PC-9 (cell line): ENCODE measurements at regions not wholly inside any gene's neighbourhood (a gene's known extent, or its start where the extent isn't known, plus 50 kb on each side); places are given as distances from the start of the nearest gene placed in this dataset.

Experiments used
- BruUV-seq: library from RNA; stranded (reverse); fragments of 400-500 nt; replicated peaks from 2 replicates; lab custom pipeline; 2021; lab: Mats Ljungman, UMichigan
- CTCF ChIA-PET: fragments of 300-600 bp; sonication (Branson Sonifier 250); formaldehyde crosslinking; loops from one replicate; lab custom pipeline; 2022; ENCODE audit warnings: antibody characterized with exemption; lab: Charles Lee
- POLR2A ChIA-PET: fragments of 300-600 bp; sonication (Branson Sonifier 250); formaldehyde crosslinking; loops from one replicate; lab custom pipeline; 2022; ENCODE audit warnings: antibody characterized with exemption; ENCODE audit not compliant: unreplicated experiment; lab: Charles Lee
- DNase-seq, 2 experiments: peaks; one replicate each; pipeline versions ENCODE4 v3.0.0 to v3.0.0-alpha.2; 2015 to 2022; ENCODE audit warnings: mixed read lengths in 1 of 2
- H2AFZ ChIP-seq: fragments of 200-600 bp; sonication (generic); 2 replicates; pipeline ENCODE4 v1.8.1; 2017; ENCODE audit warnings: antibody characterized with exemption
- H3F3A ChIP-seq: fragments of 200-600 bp; sonication (generic); 2 replicates; pipeline ENCODE4 v1.8.1; 2017; ENCODE audit warnings: antibody characterized with exemption, mild to moderate bottlenecking, low read depth; ENCODE audit not compliant: insufficient read depth
- H3K27ac ChIP-seq: fragments of 200-600 bp; sonication (generic); 2 replicates; pipeline ENCODE4 v1.6.1; 2016; ENCODE audit warnings: mixed run types
- H3K27me3 ChIP-seq: fragments of 200-600 bp; sonication (generic); 2 replicates; pipeline ENCODE4 v1.6.1; 2016; ENCODE audit warnings: low read depth, mixed run types; ENCODE audit not compliant: insufficient read depth
- H3K36me3 ChIP-seq: fragments of 200-600 bp; sonication (generic); 2 replicates; pipeline ENCODE4 v1.6.1; 2016; ENCODE audit warnings: low read depth, mixed run types
- H3K4me1 ChIP-seq: fragments of 200-600 bp; sonication (generic); replicated peaks from 2 replicates; pipeline ENCODE4 v1.6.1; 2016; ENCODE audit warnings: mixed run types; ENCODE audit not compliant: insufficient read depth
- H3K4me2 ChIP-seq: fragments of 200-600 bp; sonication (generic); 2 replicates; pipeline ENCODE4 v1.6.1; 2017; ENCODE audit warnings: mixed run types
- H3K4me3 ChIP-seq: fragments of 200-600 bp; sonication (generic); 2 replicates; pipeline ENCODE4 v1.6.1; 2016; ENCODE audit warnings: mixed run types
- H3K79me2 ChIP-seq: fragments of 200-600 bp; sonication (generic); 2 replicates; pipeline ENCODE4 v1.6.1; 2017; ENCODE audit warnings: low read depth, mixed run types
- H3K9me2 ChIP-seq: fragments of 200-600 bp; sonication (generic); 2 replicates; pipeline ENCODE4 v1.8.1; 2017; ENCODE audit warnings: mild to moderate bottlenecking; ENCODE audit not compliant: insufficient read depth
- H3K9me3 ChIP-seq: fragments of 200-600 bp; sonication (generic); 2 replicates; pipeline ENCODE4 v1.8.1; 2016; ENCODE audit warnings: low read depth; ENCODE audit not compliant: insufficient read depth
- H4K20me1 ChIP-seq: fragments of 200-600 bp; sonication (generic); 2 replicates; pipeline ENCODE4 v1.8.1; 2017; ENCODE audit not compliant: insufficient read depth
- CTCF ChIP-seq: fragments of 200-600 bp; sonication (generic); conservative IDR thresholded peaks from 2 replicates; pipeline ENCODE4 v1.6.1; 2017; ENCODE audit warnings: mixed run types, antibody characterized with exemption, mild to moderate bottlenecking, moderate library complexity
- EZH2 ChIP-seq: fragments of 200-600 bp; sonication (generic); IDR thresholded peaks from 2 replicates; pipeline ENCODE4 v1.8.0; 2017; ENCODE audit warnings: antibody characterized with exemption, low read depth
- intact Hi-C: fragments of 100-400 bp; cut with micrococcal nuclease; formaldehyde crosslinking; loops from one replicate; pipeline ENCODE4 v1.10.0; 2022; ENCODE audit not compliant: unreplicated experiment

- TF ChIP-seq EZH2: no peak
- no peak for TF ChIP-seq CTCF
- H3K79me2 ChIP-seq: no peaks in the 10 kb centered on the region
- no TSS peak for BruUV-seq
- intact Hi-C loops: no loop called here
- H3K9me2 ChIP-seq: no peaks in the 10 kb centered on the region; the same call in 1 of the 2 replicates
- DNase-seq: no peak
- ChIA-PET POLR2A (no interaction called here), CTCF (no interaction called here)
- H3K36me3 ChIP-seq: no peaks in the 10 kb centered on the region
- no peaks in the 10 kb centered on the region for H3K9me3 ChIP-seq
- no peaks in the 10 kb centered on the region for H3K4me1 ChIP-seq
- H3K4me3 ChIP-seq: no peak overlapping the region
- H3K4me2 ChIP-seq: no peak overlapping the region
- no peaks in the 10 kb centered on the region for H3F3A ChIP-seq
- no peaks in the 10 kb centered on the region for H3K27me3 ChIP-seq
- H4K20me1 ChIP-seq: no peaks in the 10 kb centered on the region
- H3K27ac ChIP-seq: no peak overlapping the region
- H2AFZ ChIP-seq: no peak overlapping the region
Measured at GRCh38 chrX:122439831-122440230, 744.2 kb upstream of the GRIA3 start.

- no peak overlapping the region for H3K4me2 ChIP-seq
- H3K4me1 ChIP-seq: no peaks in the 10 kb centered on the region
- H3K9me3 ChIP-seq: no peaks in the 10 kb centered on the region
- no peaks in the 10 kb centered on the region for H4K20me1 ChIP-seq
- no peaks in the 10 kb centered on the region for H3K79me2 ChIP-seq
- no peak overlapping the region for H3K4me3 ChIP-seq
- H2AFZ ChIP-seq: no peak overlapping the region
- POLR2A ChIA-PET: no interaction called here
- no peak overlapping the region for H3K27ac ChIP-seq
- intact Hi-C loops: no loop called here
- no peaks in the 10 kb centered on the region for H3K27me3 ChIP-seq
- no peaks in the 10 kb centered on the region for H3F3A ChIP-seq
- no peaks in the 10 kb centered on the region for H3K36me3 ChIP-seq
- no peak for DNase-seq
- no TSS peak for BruUV-seq
- TF ChIP-seq CTCF (no peak), EZH2 (no peak)
- CTCF ChIA-PET: no interaction called here
- H3K9me2 ChIP-seq: no peaks in the 10 kb centered on the region
Measured at GRCh38 chrX:122440832-122441231, 743.2 kb upstream of the GRIA3 start.

- Histone ChIP-seq H3K79me2 (no peaks in the 10 kb centered on the region), H3K27ac (no peak overlapping the region), H3F3A (no peaks in the 10 kb centered on the region), H2AFZ (no peak overlapping the region), H3K27me3 (no peaks in the 10 kb centered on the region), H3K4me1 (no peaks in the 10 kb centered on the region), H3K4me2 (no peak overlapping the region), H3K4me3 (no peak overlapping the region), H4K20me1 (no peaks in the 10 kb centered on the region), H3K9me3 (no peaks in the 10 kb centered on the region), H3K36me3 (no peaks in the 10 kb centered on the region), H3K9me2 (no peaks in the 10 kb centered on the region)
- ChIA-PET POLR2A (no interaction called here), CTCF (no interaction called here)
- TF ChIP-seq CTCF (no peak), EZH2 (no peak)
- intact Hi-C loops: no loop called here
- no TSS peak for BruUV-seq
- DNase-seq: no peak
Measured at GRCh38 chrX:122441451-122441850, 742.6 kb upstream of the GRIA3 start.
